ENCODE measurements at regions not wholly inside any gene's neighbourhood (a gene's known extent, or its start where the extent isn't known, plus 50 kb on each side); places are given as distances from the start of the nearest gene placed in this dataset.

DNA sequence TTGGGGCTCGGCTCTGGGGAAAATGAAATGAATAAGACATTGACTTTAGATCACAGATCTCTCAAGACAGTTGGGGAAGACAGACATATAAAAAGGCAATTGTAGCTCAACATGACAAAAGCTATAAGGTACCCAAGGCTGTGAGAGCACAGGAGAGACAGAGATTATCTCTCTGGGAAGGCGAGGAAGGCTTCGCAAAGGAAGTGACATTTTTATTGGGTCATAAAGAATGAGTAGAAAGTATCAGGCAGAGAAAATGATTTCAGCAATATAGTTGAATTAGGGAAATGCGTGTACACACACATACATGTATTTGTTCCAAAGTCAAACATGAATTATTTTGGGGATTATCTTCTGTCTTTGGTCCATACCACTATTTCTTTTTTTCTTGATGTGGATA, 381.8 kb upstream of the ADAMTSL1 start:
- H3K27ac ChIP-seq = no peak overlapping the region
- TF ChIP-seq POLR2A (IDR thresholded peaks at IDR 0.05) (no peak), CTCF (IDR thresholded peaks at IDR 0.05) (no peak)
- H3K4me3 ChIP-seq = no peak overlapping the region
- no peaks in the 10 kb centered on the region for H3K4me1 ChIP-seq
- no peak for ATAC-seq
- no peaks in the 10 kb centered on the region for H3K27me3 ChIP-seq
- WGBS, 4 donors = 89 to 93% (median 91%) methylated on average over 4 of the region's 4 CpGs
- no peaks in the 10 kb centered on the region for H3K36me3 ChIP-seq
- H3K9me3 ChIP-seq = no peaks in the 10 kb centered on the region
- intact Hi-C loops (cut with DNase I) = no loop called here
- DNase-seq = no peak

- DNase-seq = no peak
- Histone ChIP-seq H3K9me3 (no peaks in the 10 kb centered on the region), H3K27ac (no peak overlapping the region), H3K4me3 (no peak overlapping the region), H3K27me3 (no peaks in the 10 kb centered on the region), H3K4me1 (no peaks in the 10 kb centered on the region), H3K36me3 (no peaks in the 10 kb centered on the region)
- TF ChIP-seq CTCF (IDR thresholded peaks at IDR 0.05) (no peak), POLR2A (IDR thresholded peaks at IDR 0.05) (no peak)
- no peak for ATAC-seq
- WGBS, 4 donors = 53 to 63% (median 59%) methylated on average over 4 of the region's 4 CpGs
- intact Hi-C loops (cut with DNase I) = no loop called here
Observed at GRCh38 chr9:18106006-18106560, 367.9 kb upstream of the ADAMTSL1 start.

DNA sequence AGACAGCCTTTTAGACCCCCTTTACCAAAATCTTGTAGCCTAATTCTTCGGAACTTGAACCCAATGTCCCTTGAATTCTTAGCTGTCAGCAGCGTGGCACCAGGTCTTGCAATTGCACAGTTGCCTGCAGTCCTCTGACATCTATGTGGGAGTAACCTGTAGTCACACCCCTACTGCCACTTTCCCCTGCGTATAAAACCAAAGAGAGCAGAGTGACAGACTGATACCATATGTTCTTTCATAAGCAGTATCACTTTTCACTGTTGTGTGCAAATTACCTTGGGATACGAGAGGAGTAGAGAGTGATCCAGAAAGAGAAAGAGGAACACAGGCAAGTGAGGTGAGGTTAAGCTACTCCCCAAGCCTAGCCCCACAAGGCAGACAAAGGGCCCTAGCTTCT, 364.3 kb upstream of the ADAMTSL1 start:
- no peak for DNase-seq
- no peaks in the 10 kb centered on the region for H3K36me3 ChIP-seq
- WGBS, 4 donors = 73 to 95% (median 81%) methylated on average over 4 of the region's 4 CpGs

GRCh38 chr9:18111146-18111545, 362.8 kb upstream of the ADAMTSL1 start:
- H3K36me3 ChIP-seq = no peaks in the 10 kb centered on the region
- H3K27ac ChIP-seq = no peak overlapping the region
- no peaks in the 10 kb centered on the region for H3K9me3 ChIP-seq
- intact Hi-C loops (cut with DNase I) = no loop called here
- ATAC-seq = no peak
- no peaks in the 10 kb centered on the region for H3K27me3 ChIP-seq
- H3K4me1 ChIP-seq = no peaks in the 10 kb centered on the region
- H3K4me3 ChIP-seq = no peak overlapping the region
- no peak for TF ChIP-seq CTCF (IDR thresholded peaks at IDR 0.05)
- TF ChIP-seq POLR2A (IDR thresholded peaks at IDR 0.05) = no peak
- DNase-seq = no peak

More for the DNA sequence above, 364.3 kb upstream of the ADAMTSL1 start:
- no peak for TF ChIP-seq CTCF (IDR thresholded peaks at IDR 0.05)
- no peak for TF ChIP-seq POLR2A (IDR thresholded peaks at IDR 0.05)
- Histone ChIP-seq H3K4me3 (no peak overlapping the region), H3K9me3 (no peaks in the 10 kb centered on the region), H3K4me1 (no peaks in the 10 kb centered on the region), H3K27me3 (no peaks in the 10 kb centered on the region), H3K27ac (no peak overlapping the region)
- no peak for ATAC-seq
- intact Hi-C loops (cut with DNase I) = no loop called here

Measured in heart left ventricle (tissue), 16 donors.